OCI-LY7 (cell line): ENCODE measurements at regions not wholly inside any gene's neighbourhood (a gene's known extent, or its start where the extent isn't known, plus 50 kb on each side); places are given as distances from the start of the nearest gene placed in this dataset.

Source experiments
- CTCF ChIP-seq: fragments of 200-600 bp; sonication (generic); conservative IDR thresholded peaks from 2 replicates; pipeline ENCODE4 v1.5.1; 2014; ENCODE audit warnings: mild to moderate bottlenecking, antibody characterized with exemption, low read length, moderate library complexity, mixed read lengths
- EZH2phosphoT487 ChIP-seq: fragments of 200-600 bp; sonication (generic); IDR thresholded peaks from 2 replicates; pipeline ENCODE4 v1.6.1; 2018; ENCODE audit warnings: low read depth, borderline replicate concordance, mild to moderate bottlenecking, mixed run types, antibody characterized with exemption, low read length, moderate library complexity, mixed read lengths

GRCh38 chr11:116249561-116249960 lies 523.2 kb downstream of the BUD13 start:
- TF ChIP-seq CTCF (peak; percentile 48), EZH2phosphoT487 (no peak)
